ENCODE measurements at regions not wholly inside any gene's neighbourhood (a gene's known extent, or its start where the extent isn't known, plus 50 kb on each side); places are given as distances from the start of the nearest gene placed in this dataset.
"Not testable (repeated sequence)": the region's sequence is repeated elsewhere in the genome, so short reads cannot be mapped to it uniquely, and the experiment has no call there.

GRCh38 chr7:19338512-19338911 lies 193.3 kb upstream of the FERD3L start:
- TF ChIP-seq CTCF, POLR2A, EP300 (IDR thresholded peaks at IDR 0.05): not testable (repeated sequence)

All from gastroesophageal sphincter (tissue), 3 donors.